Sigmoid colon (tissue), 4 donors: ENCODE measurements at regions not wholly inside any gene's neighbourhood (a gene's known extent, or its start where the extent isn't known, plus 50 kb on each side); places are given as distances from the start of the nearest gene placed in this dataset.

Experiments
- CTCF ChIP-seq, 4 experiments: fragments of 450-650 bp in 3 of 4; fragments of 200-600 bp in 1 of 4; IDR thresholded peaks; one replicate each; pipeline ENCODE4 v1.5.1; 2016 to 2019; ENCODE audit warnings: antibody characterized with exemption in 4 of 4, mild to moderate bottlenecking in 3 of 4, moderate library complexity in 2 of 4
- EP300 ChIP-seq, 4 donors: sonication (generic); formaldehyde crosslinking; IDR thresholded peaks; one replicate each; pipeline ENCODE4 v1.6.1; 2017; ENCODE audit warnings: antibody characterized with exemption in 4 of 4
- POLR2A ChIP-seq, 2 donors: fragments of 450-650 bp; IDR thresholded peaks; one replicate each; pipeline ENCODE4 v1.6.1; 2016; ENCODE audit warnings: antibody characterized with exemption in 2 of 2, mild to moderate bottlenecking in 2 of 2, moderate library complexity in 2 of 2

- TF ChIP-seq CTCF (IDR thresholded peaks at IDR 0.05) (no peak), EP300 (IDR thresholded peaks at IDR 0.05) (no peak), POLR2A (IDR thresholded peaks at IDR 0.05) (no peak)
Observed at GRCh38 chr10:42888504-42889095, 106.0 kb downstream of the BMS1 start.
